Chondrocyte (in vitro differentiated cells): ENCODE measurements at regions not wholly inside any gene's neighbourhood (a gene's known extent, or its start where the extent isn't known, plus 50 kb on each side); places are given as distances from the start of the nearest gene placed in this dataset.

Experiments used
- DNase-seq: peaks from one replicate; pipeline ENCODE4 v3.0.0; 2021; ENCODE audit warnings: mixed read lengths, low spot score
- H3K27ac Mint-ChIP-seq: one replicate; pipeline ENCODE4 v1.8.0; 2021; ENCODE audit warnings: mild to moderate bottlenecking, moderate library complexity, mixed read lengths; ENCODE audit not compliant: unreplicated experiment
- H3K27me3 Mint-ChIP-seq: 2 replicates; pipeline ENCODE4 v1.8.0; 2021; ENCODE audit warnings: low read depth, mixed read lengths
- H3K36me3 Mint-ChIP-seq: 2 replicates; pipeline ENCODE4 v1.8.0; 2021; ENCODE audit warnings: low read depth, mixed read lengths
- H3K4me1 Mint-ChIP-seq: 2 replicates; pipeline ENCODE4 v1.8.0; 2021; ENCODE audit warnings: low read depth, mild to moderate bottlenecking, mixed read lengths
- H3K4me3 Mint-ChIP-seq: one replicate; pipeline ENCODE4 v1.8.0; 2021; ENCODE audit warnings: mild to moderate bottlenecking, moderate library complexity, mixed read lengths; ENCODE audit not compliant: unreplicated experiment
- H3K9me3 Mint-ChIP-seq: 2 replicates; pipeline ENCODE4 v1.8.0; 2021; ENCODE audit warnings: low read depth, mixed read lengths
- CTCF ChIP-seq: fragments of 200-600 bp; sonication (generic); IDR thresholded peaks from 2 replicates; pipeline ENCODE4 v1.5.0; 2021; ENCODE audit warnings: antibody characterized with exemption, mild to moderate bottlenecking, moderate library complexity

- no peaks in the 10 kb centered on the region for H3K4me1 Mint-ChIP-seq
- no peak overlapping the region for H3K27ac Mint-ChIP-seq
- no peak for DNase-seq
- no peak overlapping the region for H3K4me3 Mint-ChIP-seq
- peaks cover 7% of the 10 kb centered on the region for H3K36me3 Mint-ChIP-seq
- H3K9me3 Mint-ChIP-seq = peaks cover 23% of the 10 kb centered on the region
- H3K27me3 Mint-ChIP-seq = peaks cover 5% of the 10 kb centered on the region
- no peak for TF ChIP-seq CTCF
Observed at GRCh38 chr14:101150039-101150610, 246.6 kb upstream of the RTL1 start.

DNA sequence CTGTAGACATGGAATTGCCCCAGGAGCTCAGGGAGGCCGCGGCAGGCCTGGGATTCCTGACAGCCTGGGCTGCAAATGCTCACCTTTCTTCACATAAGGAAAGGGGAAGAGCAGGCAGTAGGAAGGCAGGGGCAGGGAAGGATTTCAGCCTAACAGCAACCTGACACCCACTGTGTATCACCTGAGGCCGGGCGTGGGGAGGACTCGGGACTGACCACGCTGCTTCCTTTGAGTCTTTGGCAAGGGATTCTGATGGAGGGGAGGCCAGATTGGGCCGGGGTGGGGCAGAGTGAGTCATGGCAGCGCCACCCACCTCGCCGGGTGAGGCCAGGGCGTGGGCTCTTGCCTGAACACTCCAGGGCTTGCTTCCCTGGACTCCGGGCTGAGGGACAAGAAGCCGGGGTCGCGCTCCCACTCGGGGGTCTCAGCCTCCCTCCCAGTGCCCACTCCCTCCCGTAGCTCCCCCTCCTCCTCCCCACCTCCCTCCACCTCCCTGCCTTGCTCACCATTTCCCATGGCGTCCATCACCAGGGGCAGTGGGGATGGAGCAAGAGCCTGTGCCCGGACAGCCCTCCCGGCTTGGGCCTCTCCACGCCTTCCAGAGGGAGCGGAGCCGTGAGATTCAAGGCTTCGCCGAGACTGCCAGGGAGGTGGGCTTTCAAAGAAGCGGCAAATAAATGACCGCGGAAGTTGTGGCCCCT lies 247.9 kb upstream of the RTL1 start:
- peaks cover 5% of the 10 kb centered on the region for H3K27me3 Mint-ChIP-seq
- H3K4me3 Mint-ChIP-seq = no peak overlapping the region
- peaks cover 5% of the 10 kb centered on the region for H3K36me3 Mint-ChIP-seq
- no peak overlapping the region for H3K27ac Mint-ChIP-seq
- TF ChIP-seq CTCF = no peak
- no peaks in the 10 kb centered on the region for H3K4me1 Mint-ChIP-seq
- DNase-seq = no peak
- peaks cover 14% of the 10 kb centered on the region for H3K9me3 Mint-ChIP-seq

- Mint-ChIP-seq H3K4me3 (no peak overlapping the region), H3K4me1 (no peaks in the 10 kb centered on the region), H3K27ac (no peak overlapping the region), H3K27me3 (peaks cover 5% of the 10 kb centered on the region), H3K9me3 (peaks cover 12% of the 10 kb centered on the region), H3K36me3 (peaks cover 5% of the 10 kb centered on the region)
- no peak for TF ChIP-seq CTCF
- no peak for DNase-seq
Observed at GRCh38 chr14:101151927-101152305, 248.4 kb upstream of the RTL1 start.

DNA sequence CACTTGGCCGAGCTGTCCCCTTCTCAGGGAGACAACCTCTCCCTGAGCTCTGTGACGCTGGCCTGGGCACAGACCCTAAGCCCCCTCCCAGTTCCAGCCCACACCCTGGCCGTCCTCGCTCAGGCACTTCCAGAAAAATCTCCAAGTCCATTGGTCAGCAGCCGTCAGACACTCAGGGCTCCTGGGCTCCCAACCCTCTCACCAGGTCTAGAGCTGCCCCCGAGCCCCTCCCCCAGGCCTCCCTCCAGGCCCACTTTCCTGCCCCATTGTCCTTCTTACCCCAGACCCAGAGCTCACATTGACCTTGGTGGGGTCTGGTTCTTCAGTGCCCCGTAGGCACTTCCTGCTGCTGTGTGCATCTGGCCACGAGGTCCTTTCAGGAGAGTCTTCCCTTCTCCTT lies 249.3 kb upstream of the RTL1 start:
- H3K27ac Mint-ChIP-seq = no peak overlapping the region
- H3K9me3 Mint-ChIP-seq = peaks cover 5% of the 10 kb centered on the region
- peaks cover 2% of the 10 kb centered on the region for H3K36me3 Mint-ChIP-seq
- no peaks in the 10 kb centered on the region for H3K4me1 Mint-ChIP-seq
- TF ChIP-seq CTCF = no peak
- peaks cover 5% of the 10 kb centered on the region for H3K27me3 Mint-ChIP-seq
- no peak overlapping the region for H3K4me3 Mint-ChIP-seq
- DNase-seq = no peak

DNA sequence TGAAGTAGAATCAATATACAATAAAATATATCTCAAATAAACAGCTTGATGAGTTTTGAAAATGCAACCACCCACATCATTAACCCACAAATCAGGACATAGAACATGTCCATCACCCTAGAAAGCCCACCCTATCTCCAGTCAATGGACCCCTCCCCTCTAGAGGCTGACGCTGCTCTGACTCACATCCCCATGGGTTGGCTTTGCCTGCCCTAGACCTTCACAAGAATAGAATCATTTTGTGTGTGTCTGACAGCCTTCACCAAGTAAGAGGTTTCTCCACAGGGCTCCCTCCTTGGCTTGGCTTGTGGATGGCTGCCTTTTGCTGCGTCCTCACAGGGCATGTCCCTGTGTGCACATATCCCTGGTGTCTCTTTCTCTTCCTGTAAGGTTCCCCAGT lies 250.2 kb upstream of the RTL1 start:
- Mint-ChIP-seq H3K4me1 (no peaks in the 10 kb centered on the region), H3K27me3 (peaks cover 5% of the 10 kb centered on the region), H3K27ac (no peak overlapping the region), H3K9me3 (peaks cover 2% of the 10 kb centered on the region), H3K36me3 (no peaks in the 10 kb centered on the region), H3K4me3 (no peak overlapping the region)
- no peak for TF ChIP-seq CTCF
- no peak for DNase-seq
